MCF 10A (cell line): ENCODE measurements at regions not wholly inside any gene's neighbourhood (a gene's known extent, or its start where the extent isn't known, plus 50 kb on each side); places are given as distances from the start of the nearest gene placed in this dataset.

ENCODE experiments used
- BruUV-seq: library from RNA; stranded (reverse); fragments of 400-500 nt; replicated peaks from 2 replicates; lab custom pipeline; 2021; lab: Mats Ljungman, UMichigan
- CTCF ChIA-PET: fragments of 300-600 bp; sonication (Branson Sonifier 250); formaldehyde crosslinking; extraction: SDS; loops from one replicate; lab custom pipeline; 2021; ENCODE audit warnings: antibody characterized with exemption, inconsistent platforms; lab: Yijun Ruan, JAX
- POLR2A ChIA-PET: fragments of 300-600, 350-650 bp; sonication (Branson Sonifier 250); formaldehyde crosslinking; extraction: SDS; loops from one replicate; lab custom pipeline; 2020; ENCODE audit warnings: antibody characterized with exemption, inconsistent platforms; lab: Yijun Ruan, JAX
- DNase-seq: peaks from one replicate; pipeline ENCODE4 v3.0.0-alpha.2; 2018; ENCODE audit not compliant: unreplicated experiment
- H3K27ac Mint-ChIP-seq: one replicate; pipeline ENCODE4 v1.8.0; 2022; ENCODE audit warnings: mild to moderate bottlenecking, low read depth, mixed read lengths; ENCODE audit not compliant: unreplicated experiment
- H3K27me3 Mint-ChIP-seq: one replicate; pipeline ENCODE4 v1.8.0; 2022; ENCODE audit warnings: mixed read lengths; ENCODE audit not compliant: insufficient read depth, unreplicated experiment
- H3K36me3 Mint-ChIP-seq: one replicate; pipeline ENCODE4 v1.8.0; 2022; ENCODE audit warnings: mild to moderate bottlenecking, moderate library complexity, mixed read lengths; ENCODE audit not compliant: insufficient read depth, unreplicated experiment
- H3K4me1 Mint-ChIP-seq: one replicate; pipeline ENCODE4 v1.8.0; 2022; ENCODE audit warnings: mixed read lengths; ENCODE audit not compliant: insufficient read depth, unreplicated experiment
- H3K4me3 Mint-ChIP-seq: one replicate; pipeline ENCODE4 v1.8.0; 2022; ENCODE audit warnings: mild to moderate bottlenecking, moderate library complexity, mixed read lengths; ENCODE audit not compliant: unreplicated experiment
- H3K9me3 Mint-ChIP-seq: one replicate; pipeline ENCODE4 v1.8.0; 2022; ENCODE audit warnings: mixed read lengths; ENCODE audit not compliant: unreplicated experiment
- intact Hi-C: fragments of 100-400 bp; cut with micrococcal nuclease; formaldehyde crosslinking; loops from 2 replicates; pipeline ENCODE4 v1.14.1; 2022
- TF ChIP-seq, protein P1 (sequence below): fragments of 200-600 bp; IDR thresholded peaks from one replicate; pipeline ENCODE4 v1.8.0; 2022; ENCODE audit warnings: antibody characterized with exemption, mild to moderate bottlenecking; ENCODE audit not compliant: unreplicated experiment

DNA sequence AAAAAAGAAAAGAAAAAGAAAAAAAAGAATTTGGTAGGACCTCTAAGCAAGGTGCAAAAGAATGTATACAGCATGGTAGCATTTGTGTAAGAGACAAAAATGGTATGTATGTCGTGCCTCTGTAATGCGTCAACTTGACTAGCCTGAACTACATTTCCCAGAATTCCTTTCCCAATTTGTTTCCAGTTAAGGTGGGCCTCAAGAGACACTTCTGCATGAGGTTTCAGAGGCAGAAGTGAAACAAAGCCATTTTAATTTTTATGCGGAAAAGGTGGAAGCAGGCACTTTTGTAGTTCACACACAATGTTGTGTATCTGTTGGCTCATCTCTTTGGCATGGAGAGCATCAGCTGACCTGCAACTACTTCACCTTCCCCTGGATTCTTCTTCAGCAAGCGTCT lies 56.5 kb upstream of the PAPOLG start:
- Mint-ChIP-seq H3K4me1 (no peaks in the 10 kb centered on the region), H3K4me3 (no peak overlapping the region), H3K27ac (no peak overlapping the region), H3K9me3 (no peaks in the 10 kb centered on the region), H3K36me3 (no peaks in the 10 kb centered on the region), H3K27me3 (no peaks in the 10 kb centered on the region)
- POLR2A ChIA-PET, result no interaction called here
- intact Hi-C loops, result no loop called here
- TF ChIP-seq, protein P1, sequence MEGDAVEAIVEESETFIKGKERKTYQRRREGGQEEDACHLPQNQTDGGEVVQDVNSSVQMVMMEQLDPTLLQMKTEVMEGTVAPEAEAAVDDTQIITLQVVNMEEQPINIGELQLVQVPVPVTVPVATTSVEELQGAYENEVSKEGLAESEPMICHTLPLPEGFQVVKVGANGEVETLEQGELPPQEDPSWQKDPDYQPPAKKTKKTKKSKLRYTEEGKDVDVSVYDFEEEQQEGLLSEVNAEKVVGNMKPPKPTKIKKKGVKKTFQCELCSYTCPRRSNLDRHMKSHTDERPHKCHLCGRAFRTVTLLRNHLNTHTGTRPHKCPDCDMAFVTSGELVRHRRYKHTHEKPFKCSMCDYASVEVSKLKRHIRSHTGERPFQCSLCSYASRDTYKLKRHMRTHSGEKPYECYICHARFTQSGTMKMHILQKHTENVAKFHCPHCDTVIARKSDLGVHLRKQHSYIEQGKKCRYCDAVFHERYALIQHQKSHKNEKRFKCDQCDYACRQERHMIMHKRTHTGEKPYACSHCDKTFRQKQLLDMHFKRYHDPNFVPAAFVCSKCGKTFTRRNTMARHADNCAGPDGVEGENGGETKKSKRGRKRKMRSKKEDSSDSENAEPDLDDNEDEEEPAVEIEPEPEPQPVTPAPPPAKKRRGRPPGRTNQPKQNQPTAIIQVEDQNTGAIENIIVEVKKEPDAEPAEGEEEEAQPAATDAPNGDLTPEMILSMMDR, result no peak
- DNase-seq, result no peak
- CTCF ChIA-PET, result interaction anchor here (0.7 to 1.4 kb wide), 2 partner anchors 24 to 41 kb away, joined by 3 to 5 read pairs; no protein-coding TSS in a partner anchor
- BruUV-seq, result no TSS peak

DNA sequence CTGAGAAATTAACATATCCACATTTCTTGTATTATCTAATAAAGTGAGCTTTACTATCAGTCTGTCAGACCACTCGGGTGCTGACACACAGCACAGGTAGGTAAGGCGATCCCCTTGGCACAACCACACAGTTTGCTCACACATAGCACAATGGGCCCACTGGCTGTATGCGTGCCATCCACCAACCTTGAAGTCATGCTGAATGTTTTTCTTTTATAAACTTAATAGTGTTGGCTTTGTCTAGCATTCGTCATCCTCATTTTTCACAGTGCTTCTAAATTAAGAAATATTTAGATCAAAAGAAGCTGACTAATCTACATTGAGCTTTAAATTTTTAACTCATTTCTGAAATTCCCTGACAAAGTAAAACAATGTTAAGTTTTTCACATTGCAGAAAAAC lies 50.0 kb upstream of the PAPOLG start:
- H3K4me1 Mint-ChIP-seq, result peaks cover 11% of the 10 kb centered on the region
- peak; percentile 44 for DNase-seq
- no TSS peak for BruUV-seq
- no peak overlapping the region for H3K4me3 Mint-ChIP-seq
- POLR2A ChIA-PET, result interaction anchor here (3.7 kb wide), 1 partner anchor 51 kb away, joined by 36 read pairs; the partner anchor contains the start of gene PAPOLG
- H3K27ac Mint-ChIP-seq, result no peak overlapping the region
- H3K36me3 Mint-ChIP-seq, result no peaks in the 10 kb centered on the region
- CTCF ChIA-PET, result interaction anchor here (0.5 to 7.8 kb wide), 11 partner anchors 13 to 294 kb away, joined by 3 to 68 read pairs (median 4); partner anchors contain the start of gene PAPOLG
- TF ChIP-seq, protein P1, result no peak
- intact Hi-C loops, result no loop called here
- H3K9me3 Mint-ChIP-seq, result no peaks in the 10 kb centered on the region
- H3K27me3 Mint-ChIP-seq, result no peaks in the 10 kb centered on the region
